ENCODE measurements at regions not wholly inside any gene's neighbourhood (a gene's known extent, or its start where the extent isn't known, plus 50 kb on each side); places are given as distances from the start of the nearest gene placed in this dataset.

DNA sequence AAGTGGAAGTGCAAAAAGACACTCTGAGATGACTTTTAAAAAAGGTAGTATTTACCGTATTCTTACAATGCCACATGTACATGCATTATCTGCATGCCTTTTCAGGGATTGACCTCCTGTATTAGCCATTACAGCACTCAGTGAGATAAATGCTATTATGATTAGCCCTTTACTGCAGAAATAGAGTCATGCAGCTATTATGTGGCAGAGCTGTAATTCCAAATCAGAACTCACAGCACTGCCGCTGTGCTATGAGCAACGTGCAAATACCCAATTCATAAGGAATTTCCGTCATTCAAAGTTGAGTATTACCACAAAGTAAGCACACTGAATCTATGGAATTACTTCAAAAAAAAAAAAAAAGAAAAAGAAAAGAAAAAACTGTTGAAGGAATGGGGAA lies 92.1 kb upstream of the SMAD1 start:
- Histone ChIP-seq H3K9ac (ENCODE audit: low read depth, low read length, poor library complexity, severe bottlenecking) (no peak overlapping the region), H3K4me1 (ENCODE audit: insufficient read depth, low read length, poor library complexity, severe bottlenecking) (peaks cover 6% of the 10 kb centered on the region), H2AFZ (ENCODE audit: low read length) (no peak overlapping the region), H3K4me2 (ENCODE audit: low read depth, low read length, poor library complexity, severe bottlenecking) (no peak overlapping the region), H4K20me1 (ENCODE audit: insufficient read depth, low read length, poor library complexity, severe bottlenecking) (no peaks in the 10 kb centered on the region), H3K4me3 (ENCODE audit: low read length, poor library complexity, severe bottlenecking) (no peak overlapping the region), H3K27me3 (ENCODE audit: insufficient read depth, low read length, poor library complexity, severe bottlenecking) (no peaks in the 10 kb centered on the region), H3K9me2 (replicated peaks; ENCODE audit: low read depth, low read length) (no peaks in the 10 kb centered on the region), H3K9me3 (ENCODE audit: insufficient read depth, low read depth, low read length) (no peaks in the 10 kb centered on the region; the same call in 1 of the 2 replicates), H3K36me3 (ENCODE audit: insufficient read depth, low read length) (no peaks in the 10 kb centered on the region), H3F3A (ENCODE audit: low read depth) (peaks cover 5% of the 10 kb centered on the region; the same call in 1 of the 2 replicates), H3K79me2 (ENCODE audit: insufficient read depth, low read length) (no peaks in the 10 kb centered on the region)
- TF ChIP-seq, protein P1, sequence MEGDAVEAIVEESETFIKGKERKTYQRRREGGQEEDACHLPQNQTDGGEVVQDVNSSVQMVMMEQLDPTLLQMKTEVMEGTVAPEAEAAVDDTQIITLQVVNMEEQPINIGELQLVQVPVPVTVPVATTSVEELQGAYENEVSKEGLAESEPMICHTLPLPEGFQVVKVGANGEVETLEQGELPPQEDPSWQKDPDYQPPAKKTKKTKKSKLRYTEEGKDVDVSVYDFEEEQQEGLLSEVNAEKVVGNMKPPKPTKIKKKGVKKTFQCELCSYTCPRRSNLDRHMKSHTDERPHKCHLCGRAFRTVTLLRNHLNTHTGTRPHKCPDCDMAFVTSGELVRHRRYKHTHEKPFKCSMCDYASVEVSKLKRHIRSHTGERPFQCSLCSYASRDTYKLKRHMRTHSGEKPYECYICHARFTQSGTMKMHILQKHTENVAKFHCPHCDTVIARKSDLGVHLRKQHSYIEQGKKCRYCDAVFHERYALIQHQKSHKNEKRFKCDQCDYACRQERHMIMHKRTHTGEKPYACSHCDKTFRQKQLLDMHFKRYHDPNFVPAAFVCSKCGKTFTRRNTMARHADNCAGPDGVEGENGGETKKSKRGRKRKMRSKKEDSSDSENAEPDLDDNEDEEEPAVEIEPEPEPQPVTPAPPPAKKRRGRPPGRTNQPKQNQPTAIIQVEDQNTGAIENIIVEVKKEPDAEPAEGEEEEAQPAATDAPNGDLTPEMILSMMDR (conservative IDR thresholded peaks at IDR 0.05; ENCODE audit: low read length), result no peak
- no peak for TF ChIP-seq EZH2phosphoT487 (IDR thresholded peaks at IDR 0.05; ENCODE audit: borderline replicate concordance)

DNA sequence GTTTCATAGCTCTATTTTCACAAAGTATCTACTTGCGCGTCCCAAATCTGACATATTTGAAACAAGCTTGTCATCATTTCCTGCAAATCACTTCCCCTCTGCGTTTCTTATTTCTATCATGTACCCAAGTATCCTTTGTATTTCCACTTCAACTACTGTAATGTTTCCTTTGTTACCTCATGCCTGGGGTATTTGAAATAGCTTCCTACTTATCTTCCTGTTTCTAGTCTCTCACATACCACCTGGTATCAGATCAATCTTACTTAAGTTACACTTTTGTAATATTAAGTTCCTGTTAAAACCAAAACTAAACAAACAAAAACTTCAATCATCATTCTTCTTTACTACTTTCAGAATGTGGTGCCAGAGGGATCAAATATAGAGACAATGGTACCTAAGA lies 93.6 kb upstream of the SMAD1 start:
- no peak overlapping the region for H3K4me3 ChIP-seq (ENCODE audit: low read length, poor library complexity, severe bottlenecking)

DNA sequence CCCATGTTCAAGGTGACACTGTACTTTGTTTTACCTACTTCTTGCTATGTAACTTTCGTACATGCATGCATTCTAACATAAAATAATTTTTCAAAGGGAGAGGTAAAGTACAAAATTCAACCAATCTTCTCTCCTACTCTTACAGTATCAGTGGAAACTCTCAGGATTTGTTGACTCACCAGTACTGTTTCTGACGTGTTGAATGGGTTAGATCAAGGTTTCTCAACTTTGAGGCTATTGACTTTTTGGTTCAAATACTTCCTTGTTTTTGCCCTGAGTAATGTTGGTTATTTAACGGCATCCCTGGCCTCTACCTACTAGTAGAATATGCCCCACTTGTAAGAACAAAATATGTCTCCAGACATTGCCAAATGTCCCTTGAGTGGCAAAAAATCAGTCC lies 94.6 kb upstream of the SMAD1 start:
- no peak for TF ChIP-seq EZH2phosphoT487 (IDR thresholded peaks at IDR 0.05; ENCODE audit: borderline replicate concordance)
- TF ChIP-seq, protein P1 (conservative IDR thresholded peaks at IDR 0.05; ENCODE audit: low read length), result no peak
- H3K9me3 ChIP-seq (ENCODE audit: insufficient read depth, low read depth, low read length), result no peaks in the 10 kb centered on the region; the same call in 1 of the 2 replicates
- H3K9me2 ChIP-seq (replicated peaks; ENCODE audit: low read depth, low read length), result no peaks in the 10 kb centered on the region
- H2AFZ ChIP-seq (ENCODE audit: low read length), result no peak overlapping the region
- H3K27me3 ChIP-seq (ENCODE audit: insufficient read depth, low read length, poor library complexity, severe bottlenecking), result no peaks in the 10 kb centered on the region
- H3K9ac ChIP-seq (ENCODE audit: low read depth, low read length, poor library complexity, severe bottlenecking), result no peak overlapping the region
- H3K79me2 ChIP-seq (ENCODE audit: insufficient read depth, low read length), result no peaks in the 10 kb centered on the region
- no peak overlapping the region for H3K4me3 ChIP-seq (ENCODE audit: low read length, poor library complexity, severe bottlenecking)
- no peak overlapping the region for H3K4me2 ChIP-seq (ENCODE audit: low read depth, low read length, poor library complexity, severe bottlenecking)
- peaks cover 6% of the 10 kb centered on the region for H3K4me1 ChIP-seq (ENCODE audit: insufficient read depth, low read length, poor library complexity, severe bottlenecking)
- no peaks in the 10 kb centered on the region for H4K20me1 ChIP-seq (ENCODE audit: insufficient read depth, low read length, poor library complexity, severe bottlenecking)
- no peaks in the 10 kb centered on the region for H3F3A ChIP-seq (ENCODE audit: low read depth)
- H3K36me3 ChIP-seq (ENCODE audit: insufficient read depth, low read length), result no peaks in the 10 kb centered on the region

More for the DNA sequence above, 93.6 kb upstream of the SMAD1 start:
- peaks cover 6% of the 10 kb centered on the region for H3K4me1 ChIP-seq (ENCODE audit: insufficient read depth, low read length, poor library complexity, severe bottlenecking)
- no peaks in the 10 kb centered on the region for H3K27me3 ChIP-seq (ENCODE audit: insufficient read depth, low read length, poor library complexity, severe bottlenecking)
- no peaks in the 10 kb centered on the region for H3F3A ChIP-seq (ENCODE audit: low read depth)
- peak overlapping the region; percentile 77; the same call in 1 of the 2 replicates for H2AFZ ChIP-seq (ENCODE audit: low read length)
- H3K9me3 ChIP-seq (ENCODE audit: insufficient read depth, low read depth, low read length), result no peaks in the 10 kb centered on the region; the same call in 1 of the 2 replicates
- H3K9me2 ChIP-seq (replicated peaks; ENCODE audit: low read depth, low read length), result no peaks in the 10 kb centered on the region
- H4K20me1 ChIP-seq (ENCODE audit: insufficient read depth, low read length, poor library complexity, severe bottlenecking), result no peaks in the 10 kb centered on the region
- no peak overlapping the region for H3K9ac ChIP-seq (ENCODE audit: low read depth, low read length, poor library complexity, severe bottlenecking)
- H3K79me2 ChIP-seq (ENCODE audit: insufficient read depth, low read length), result no peaks in the 10 kb centered on the region
- no peak for TF ChIP-seq EZH2phosphoT487 (IDR thresholded peaks at IDR 0.05; ENCODE audit: borderline replicate concordance)
- TF ChIP-seq, protein P1 (conservative IDR thresholded peaks at IDR 0.05; ENCODE audit: low read length), result no peak
- H3K4me2 ChIP-seq (ENCODE audit: low read depth, low read length, poor library complexity, severe bottlenecking), result no peak overlapping the region
- H3K36me3 ChIP-seq (ENCODE audit: insufficient read depth, low read length), result no peaks in the 10 kb centered on the region
